Activated T-cell treated with anti-CD3 and anti-CD28 coated beads for 48 hours (primary cell): ENCODE measurements at regions not wholly inside any gene's neighbourhood (a gene's known extent, or its start where the extent isn't known, plus 50 kb on each side); places are given as distances from the start of the nearest gene placed in this dataset.
"Not testable (repeated sequence)": the region's sequence is repeated elsewhere in the genome, so short reads cannot be mapped to it uniquely, and the experiment has no call there.

Experiments
- DNase-seq: peaks from one replicate; pipeline ENCODE4 v3.0.0-alpha.2; 2020; ENCODE audit warnings: low read depth

GRCh38 chr2:198296665-198297308 lies 492.4 kb downstream of the PLCL1 start:
- peak; percentile 29 for DNase-seq

- no peak for DNase-seq
Measured at GRCh38 chr2:198293281-198293680, 488.9 kb downstream of the PLCL1 start.

DNA sequence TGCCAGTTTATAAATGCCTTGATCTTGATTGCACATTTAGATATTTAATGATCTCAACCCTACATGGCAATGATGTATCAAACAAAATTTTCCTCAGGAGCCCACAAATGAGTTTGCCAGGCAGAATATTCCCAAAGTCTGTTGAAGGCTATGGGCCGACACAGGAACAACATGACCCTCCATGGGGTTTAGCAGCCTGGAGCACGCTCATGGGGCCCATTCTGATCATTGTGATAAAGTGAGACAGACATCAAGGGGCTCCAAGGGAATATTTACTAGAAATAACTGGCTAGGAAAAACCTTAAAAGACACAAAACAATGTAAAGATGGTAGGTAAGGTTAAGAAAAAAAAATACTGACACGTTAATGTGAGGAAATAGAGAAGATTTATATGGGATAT lies 485.4 kb downstream of the PLCL1 start:
- no peak for DNase-seq

DNA sequence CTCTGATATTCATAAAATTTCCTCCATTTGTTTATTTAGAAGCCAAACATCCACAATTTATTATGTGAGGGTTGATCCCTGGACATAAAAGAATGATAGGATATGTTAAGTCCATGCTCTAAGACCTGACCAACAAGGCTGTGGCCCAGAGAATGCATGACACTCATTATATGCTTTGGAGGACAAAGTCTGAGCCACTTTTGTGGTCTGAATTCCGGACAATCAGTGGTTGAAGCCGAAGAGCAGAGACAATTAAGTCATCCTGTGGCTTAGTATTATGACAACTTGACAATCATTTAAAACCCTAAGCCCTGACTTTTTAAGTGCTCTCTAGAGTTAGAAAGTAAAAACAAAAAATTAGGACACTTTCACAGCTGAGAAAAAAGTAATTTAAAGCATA lies 483.3 kb downstream of the PLCL1 start:
- DNase-seq = no peak

DNA sequence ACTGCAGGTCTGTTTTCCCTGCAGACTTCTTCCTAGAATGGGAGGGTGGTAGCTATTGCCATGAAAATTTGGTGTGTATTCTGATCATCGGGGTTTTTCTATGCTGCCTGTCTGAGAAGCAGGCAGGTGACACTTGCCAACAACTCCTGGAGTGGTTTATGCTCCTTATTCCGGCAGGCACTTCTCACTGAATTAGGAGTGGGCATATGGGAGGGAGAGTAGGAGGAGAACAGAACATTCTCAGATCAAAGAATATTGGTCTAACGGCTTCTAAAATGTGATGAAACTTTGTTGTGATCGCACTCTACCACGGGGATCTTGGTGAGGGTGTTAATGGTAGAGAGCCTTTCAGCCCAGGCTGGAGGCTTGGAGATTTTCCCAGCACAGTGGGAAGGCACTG lies 480.8 kb downstream of the PLCL1 start:
- no peak for DNase-seq

DNA sequence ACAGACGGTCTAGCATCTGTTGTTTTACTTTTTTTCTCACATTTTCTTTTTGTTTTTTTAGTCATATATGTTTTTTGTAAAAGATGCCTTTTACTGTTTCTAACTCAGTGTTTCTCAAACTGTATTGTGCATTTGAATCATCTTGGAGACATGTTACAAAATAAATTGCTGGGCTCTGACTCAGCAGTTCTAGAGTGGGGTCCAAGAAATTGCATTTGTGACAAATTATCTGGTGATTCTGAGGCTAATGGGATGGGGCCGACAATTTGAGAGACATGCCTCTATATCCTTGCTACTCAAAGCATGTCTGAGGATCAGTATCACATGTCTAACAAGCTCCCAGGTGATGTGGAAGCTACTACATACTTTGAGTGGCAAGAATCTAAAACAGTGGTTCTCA lies 478.8 kb downstream of the PLCL1 start:
- DNase-seq = no peak

DNA sequence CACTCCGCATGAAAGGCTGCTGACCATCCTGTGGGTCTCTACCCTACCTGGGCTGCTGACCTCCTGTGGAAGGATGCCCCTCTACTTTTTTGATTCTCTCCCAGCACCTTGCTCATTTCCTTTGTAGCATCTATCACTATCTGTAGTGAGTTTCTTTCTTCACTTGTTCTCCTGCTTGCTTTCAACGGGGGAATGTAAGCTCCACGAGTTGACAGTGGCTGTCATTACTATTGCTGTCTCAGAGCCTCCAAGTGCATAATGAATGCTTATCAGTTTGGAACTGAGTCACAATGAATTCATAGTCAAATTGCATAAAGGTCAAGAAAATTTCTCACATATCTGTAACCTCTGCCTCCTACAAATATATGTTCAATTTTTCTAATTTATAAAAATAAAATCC lies 477.7 kb downstream of the PLCL1 start:
- no peak for DNase-seq

DNA sequence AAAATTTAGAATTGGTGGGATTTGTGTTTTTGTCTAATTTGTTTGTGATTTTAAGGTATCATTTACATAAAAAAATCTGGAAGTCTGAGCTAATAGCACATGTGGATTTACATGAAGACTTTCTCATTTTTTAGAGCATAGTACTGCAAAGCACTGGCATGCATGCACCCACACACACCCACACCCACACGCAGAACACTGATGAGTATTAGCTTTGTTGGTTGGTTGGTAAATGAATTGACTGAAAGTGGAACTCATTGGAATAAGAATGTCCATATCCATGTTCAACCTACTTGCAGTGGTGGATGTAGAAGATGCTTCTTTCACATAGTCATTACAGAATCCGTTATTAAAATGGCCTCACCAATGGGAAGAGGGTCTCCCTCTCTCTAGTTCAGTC lies 475.8 kb downstream of the PLCL1 start:
- DNase-seq = no peak

DNA sequence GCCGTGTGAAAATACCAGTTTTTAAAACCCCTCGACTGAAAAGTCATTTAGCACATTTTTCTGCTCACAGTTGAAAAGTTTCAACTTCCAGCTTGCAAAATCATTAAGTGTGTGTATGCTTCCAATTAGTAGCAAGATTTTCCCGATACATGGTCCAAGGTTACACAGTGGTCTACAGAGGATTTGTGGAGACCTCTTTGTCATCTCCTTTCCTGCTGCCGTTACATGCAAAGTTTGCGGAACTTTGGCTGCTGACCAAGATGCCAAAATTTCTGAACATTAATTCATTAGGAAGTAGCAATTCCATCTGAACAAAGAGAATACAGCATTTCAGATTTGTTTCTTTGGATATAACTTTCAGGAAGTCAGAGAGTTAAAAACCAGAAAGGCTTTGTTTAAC lies 474.6 kb downstream of the PLCL1 start:
- no peak for DNase-seq

- no peak for DNase-seq
Measured at GRCh38 chr2:198277181-198277580, 472.8 kb downstream of the PLCL1 start.

- DNase-seq = no peak
Measured at GRCh38 chr2:198273660-198274059, 469.3 kb downstream of the PLCL1 start.

DNA sequence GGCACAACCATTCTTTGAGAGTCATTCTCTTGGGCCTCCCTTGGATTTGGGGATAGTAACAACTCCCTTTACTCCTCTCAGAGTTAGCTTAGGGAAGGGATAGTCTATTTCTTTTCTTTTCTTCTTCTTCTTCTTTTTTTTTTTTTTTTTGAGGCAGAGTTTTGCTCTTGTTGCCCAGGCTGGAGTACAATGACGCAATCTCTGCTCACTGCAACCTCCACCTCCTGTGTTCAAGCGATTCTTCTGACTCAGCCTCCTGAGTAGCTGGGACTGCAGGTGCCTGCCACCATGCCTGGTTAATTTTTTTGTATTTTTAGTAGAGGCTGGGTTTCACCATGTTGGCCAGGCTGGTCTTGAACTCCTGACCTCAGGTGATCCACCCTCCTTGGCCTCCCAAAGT lies 465.8 kb downstream of the PLCL1 start:
- DNase-seq = not testable (repeated sequence)

DNA sequence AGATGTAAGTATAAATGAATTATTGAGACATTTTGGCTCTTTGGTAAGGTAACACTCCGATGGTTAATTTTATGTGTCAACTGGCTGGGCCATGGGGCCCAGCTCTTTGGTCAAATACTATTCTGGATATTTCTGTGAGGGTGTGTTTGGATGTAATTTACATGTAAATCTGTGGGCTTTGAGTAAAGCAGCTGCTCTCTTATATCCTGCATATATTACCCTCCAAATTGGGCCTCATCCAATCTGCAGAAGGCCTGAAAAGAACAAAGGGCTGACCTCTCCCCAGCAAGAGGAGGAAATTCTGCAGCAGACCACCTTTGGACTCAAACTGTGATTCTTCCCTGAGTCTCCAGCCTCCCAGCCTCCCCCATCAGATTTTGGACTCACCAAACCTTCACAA lies 464.1 kb downstream of the PLCL1 start:
- DNase-seq = no peak

DNA sequence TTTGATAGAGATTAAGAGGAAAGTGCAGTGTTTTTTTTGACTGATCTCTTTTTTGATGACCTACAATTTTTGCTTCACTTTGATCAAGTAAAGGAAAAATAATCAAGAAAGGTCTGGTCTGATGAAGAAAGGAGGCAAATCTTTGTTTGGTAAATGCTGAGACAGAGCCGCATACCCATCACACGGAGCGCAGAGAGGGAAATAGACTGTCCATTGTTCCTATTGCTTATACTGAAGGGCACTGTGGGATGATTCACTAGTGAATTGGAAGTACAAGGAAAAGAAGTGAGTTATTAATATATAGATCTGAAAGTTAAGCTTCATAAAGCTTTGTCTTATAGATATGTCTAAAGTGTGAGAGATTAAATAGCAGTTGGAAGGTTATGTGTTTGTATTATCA lies 455.1 kb downstream of the PLCL1 start:
- DNase-seq = no peak

DNA sequence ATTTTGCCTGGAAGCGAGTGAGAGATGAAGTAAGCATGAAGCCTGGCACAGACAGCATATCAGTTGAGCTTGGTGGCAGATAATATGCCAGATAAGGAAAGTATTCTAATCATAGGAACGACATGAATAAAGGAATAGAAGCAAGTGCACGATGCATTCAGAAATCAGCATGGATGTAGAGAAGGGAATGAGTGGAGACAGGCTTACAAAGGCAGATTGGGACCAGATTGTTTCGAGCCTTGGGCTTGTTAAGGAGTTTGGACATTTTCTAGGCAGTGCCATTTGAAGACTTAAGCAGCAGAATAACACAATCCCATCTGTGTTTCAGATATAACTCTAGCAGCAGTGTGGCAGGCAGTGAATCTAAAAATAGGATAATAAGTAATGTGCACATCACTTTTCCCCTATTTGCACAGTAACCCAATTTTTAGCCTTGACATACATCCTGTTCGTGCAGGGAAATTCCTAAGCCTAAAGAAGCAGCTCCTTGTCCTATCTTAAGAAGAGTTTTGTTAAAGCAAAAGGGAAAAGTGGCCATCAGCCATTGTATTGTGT lies 450.2 kb downstream of the PLCL1 start:
- no peak for DNase-seq

- DNase-seq = no peak
Measured at GRCh38 chr2:198253995-198254394, 449.6 kb downstream of the PLCL1 start.

- DNase-seq = no peak
Measured at GRCh38 chr2:198252472-198252871, 448.1 kb downstream of the PLCL1 start.

DNA sequence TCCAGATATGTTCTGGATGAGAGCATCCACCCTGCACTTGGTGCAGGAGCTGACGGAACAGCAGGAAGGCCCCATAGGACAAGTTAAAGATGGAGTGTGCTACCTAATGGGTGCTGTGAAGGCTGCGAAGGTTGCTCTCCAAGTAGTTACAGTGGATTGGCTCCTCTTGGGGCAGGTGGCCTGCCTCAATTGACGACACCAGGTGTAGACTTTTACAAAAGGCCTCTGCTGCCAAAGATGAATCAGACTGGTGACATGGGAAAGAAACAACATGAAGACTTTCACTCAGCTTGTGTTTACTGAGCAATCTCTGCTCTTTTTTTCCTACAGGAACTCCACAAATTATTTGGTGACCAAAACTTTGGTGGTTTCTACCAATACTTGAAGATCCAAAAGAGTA lies 437.7 kb downstream of the PLCL1 start:
- DNase-seq = no peak

- no peak for DNase-seq
Measured at GRCh38 chr2:198238429-198238828, 434.0 kb downstream of the PLCL1 start.

- DNase-seq = no peak
Measured at GRCh38 chr2:198236338-198236737, 431.9 kb downstream of the PLCL1 start.

- DNase-seq = no peak
Measured at GRCh38 chr2:198232281-198232680, 427.9 kb downstream of the PLCL1 start.

GRCh38 chr2:198231562-198231961 lies 427.2 kb downstream of the PLCL1 start:
- no peak for DNase-seq

DNA sequence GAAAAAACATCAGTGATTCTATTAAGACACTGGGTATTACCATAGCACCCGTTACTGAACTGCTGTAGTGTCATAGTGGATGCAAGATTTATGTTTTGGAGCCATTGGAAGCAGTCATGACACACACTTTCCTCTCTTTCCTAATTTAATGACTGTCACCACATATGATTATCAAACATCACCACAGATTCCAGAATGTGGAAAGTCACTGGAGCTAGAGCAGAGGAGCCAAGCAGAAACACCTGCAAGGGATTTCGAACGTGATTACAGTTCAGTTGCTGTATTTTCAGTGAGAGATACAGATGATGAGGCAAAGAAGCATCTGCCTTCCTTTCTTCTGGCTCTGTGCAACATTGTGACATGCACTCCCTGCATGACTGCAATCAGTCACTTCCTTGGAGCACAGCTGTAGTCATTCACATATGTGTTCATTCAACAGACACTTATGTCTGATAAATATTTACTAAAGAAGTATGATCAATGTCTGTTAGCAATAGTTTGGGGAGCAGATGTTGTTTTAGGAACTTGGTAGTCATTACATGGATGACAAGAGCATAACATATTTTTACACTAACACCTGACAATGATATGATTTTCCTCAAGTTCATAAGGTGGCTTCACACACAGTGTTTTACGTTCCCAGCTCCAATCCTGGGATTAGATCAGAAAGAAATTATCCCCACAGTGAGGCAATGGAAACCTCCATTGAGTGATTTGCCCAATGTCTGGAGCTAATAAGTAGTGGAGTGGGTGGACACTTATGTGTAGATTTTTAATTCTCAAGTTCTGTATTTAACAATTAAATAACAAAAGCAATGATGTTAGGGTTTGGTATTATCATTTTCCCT lies 416.6 kb downstream of the PLCL1 start:
- DNase-seq = no peak
